Gastroesophageal sphincter (tissue), 3 donors: ENCODE measurements at regions not wholly inside any gene's neighbourhood (a gene's known extent, or its start where the extent isn't known, plus 50 kb on each side); places are given as distances from the start of the nearest gene placed in this dataset.

Experiments used
- POLR2A ChIP-seq, 2 donors: fragments of 450-650 bp; IDR thresholded peaks; one replicate each; pipeline ENCODE4 v1.6.1; 2017; ENCODE audit warnings: antibody characterized with exemption in 2 of 2, mild to moderate bottlenecking in 2 of 2, moderate library complexity in 1 of 2
- TF ChIP-seq, protein P1 (sequence below), 4 experiments: fragments of 200-600 bp in 2 of 4; fragments of 450-650 bp in 2 of 4; sonication (generic) in 1 of 4; IDR thresholded peaks; one replicate each; pipeline ENCODE4 v1.5.1; 2017 to 2019; ENCODE audit warnings: antibody characterized with exemption in 4 of 4, mild to moderate bottlenecking in 2 of 4, moderate library complexity in 2 of 4

DNA sequence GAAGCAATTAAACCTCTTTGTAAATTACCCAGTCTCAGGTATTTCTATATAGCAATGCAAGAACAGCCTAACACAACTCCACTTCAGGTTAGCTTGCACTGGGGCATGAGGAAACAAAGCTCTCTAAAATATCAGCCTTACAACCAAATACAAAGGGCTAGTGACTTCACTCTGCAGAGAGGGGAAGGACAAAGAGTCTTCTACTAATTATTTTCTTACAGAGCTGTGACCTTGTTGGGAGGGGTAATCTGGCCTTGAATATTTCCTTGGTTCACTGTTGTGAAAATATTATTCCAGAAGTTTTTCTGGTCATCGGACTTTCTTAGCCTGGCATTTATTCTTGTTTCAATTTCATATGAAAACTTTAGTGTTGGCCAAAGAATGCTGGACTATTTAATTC is 334.4 kb upstream of the CTNNB1 start:
- TF ChIP-seq, protein P1, sequence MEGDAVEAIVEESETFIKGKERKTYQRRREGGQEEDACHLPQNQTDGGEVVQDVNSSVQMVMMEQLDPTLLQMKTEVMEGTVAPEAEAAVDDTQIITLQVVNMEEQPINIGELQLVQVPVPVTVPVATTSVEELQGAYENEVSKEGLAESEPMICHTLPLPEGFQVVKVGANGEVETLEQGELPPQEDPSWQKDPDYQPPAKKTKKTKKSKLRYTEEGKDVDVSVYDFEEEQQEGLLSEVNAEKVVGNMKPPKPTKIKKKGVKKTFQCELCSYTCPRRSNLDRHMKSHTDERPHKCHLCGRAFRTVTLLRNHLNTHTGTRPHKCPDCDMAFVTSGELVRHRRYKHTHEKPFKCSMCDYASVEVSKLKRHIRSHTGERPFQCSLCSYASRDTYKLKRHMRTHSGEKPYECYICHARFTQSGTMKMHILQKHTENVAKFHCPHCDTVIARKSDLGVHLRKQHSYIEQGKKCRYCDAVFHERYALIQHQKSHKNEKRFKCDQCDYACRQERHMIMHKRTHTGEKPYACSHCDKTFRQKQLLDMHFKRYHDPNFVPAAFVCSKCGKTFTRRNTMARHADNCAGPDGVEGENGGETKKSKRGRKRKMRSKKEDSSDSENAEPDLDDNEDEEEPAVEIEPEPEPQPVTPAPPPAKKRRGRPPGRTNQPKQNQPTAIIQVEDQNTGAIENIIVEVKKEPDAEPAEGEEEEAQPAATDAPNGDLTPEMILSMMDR (IDR thresholded peaks at IDR 0.05): no peak
- TF ChIP-seq POLR2A (IDR thresholded peaks at IDR 0.05): no peak
